ENCODE measurements at regions not wholly inside any gene's neighbourhood (a gene's known extent, or its start where the extent isn't known, plus 50 kb on each side); places are given as distances from the start of the nearest gene placed in this dataset.

GRCh38 chr18:27599202-27599829, 414.2 kb upstream of the CHST9 start:
- Mint-ChIP-seq H3K4me3 (ENCODE audit: unreplicated experiment) (no peak overlapping the region), H3K9me3 (ENCODE audit: unreplicated experiment) (no peaks in the 10 kb centered on the region), H3K4me1 (ENCODE audit: insufficient read depth, unreplicated experiment) (peaks cover under 1% of the 10 kb centered on the region), H3K27ac (ENCODE audit: low read depth, unreplicated experiment) (no peak overlapping the region), H3K27me3 (ENCODE audit: insufficient read depth, unreplicated experiment) (peaks cover 3% of the 10 kb centered on the region), H3K36me3 (ENCODE audit: insufficient read depth, unreplicated experiment) (peaks cover under 1% of the 10 kb centered on the region)
- POLR2A ChIA-PET, result interaction anchor here (1.0 kb wide), 1 partner anchor 235 kb away, joined by 5 read pairs; no protein-coding TSS in a partner anchor
- peak; percentile 81 for TF ChIP-seq CTCF (IDR thresholded peaks at IDR 0.05; ENCODE audit: unreplicated experiment)
- BruUV-seq (replicated peaks), result no TSS peak
- CTCF ChIA-PET, result interaction anchor here (0.6 to 5.3 kb wide), 33 partner anchors 11 to 1083 kb away, joined by 3 to 75 read pairs (median 4); no protein-coding TSS in a partner anchor
- peak; percentile 65 for DNase-seq (ENCODE audit: unreplicated experiment)
- intact Hi-C loops (cut with micrococcal nuclease), result loop anchor here (1.0 kb wide), 2 partner anchors 235 to 581 kb away; no protein-coding TSS in a partner anchor

- CTCF ChIA-PET, result interaction anchor here (0.6 to 4.8 kb wide), 5 partner anchors 10 to 579 kb away, joined by 3 to 34 read pairs (median 5); no protein-coding TSS in a partner anchor
Observed at GRCh38 chr18:27595113-27595838, 410.2 kb upstream of the CHST9 start.

GRCh38 chr18:27585602-27586173, 400.6 kb upstream of the CHST9 start:
- Mint-ChIP-seq H3K9me3 (ENCODE audit: unreplicated experiment) (peaks cover 8% of the 10 kb centered on the region), H3K27ac (ENCODE audit: low read depth, unreplicated experiment) (no peak overlapping the region), H3K36me3 (ENCODE audit: insufficient read depth, unreplicated experiment) (no peaks in the 10 kb centered on the region), H3K27me3 (ENCODE audit: insufficient read depth, unreplicated experiment) (no peaks in the 10 kb centered on the region), H3K4me1 (ENCODE audit: insufficient read depth, unreplicated experiment) (peaks cover 6% of the 10 kb centered on the region), H3K4me3 (ENCODE audit: unreplicated experiment) (no peak overlapping the region)
- TF ChIP-seq CTCF (IDR thresholded peaks at IDR 0.05; ENCODE audit: unreplicated experiment), result no peak
- intact Hi-C loops (cut with micrococcal nuclease), result no loop called here
- DNase-seq (ENCODE audit: unreplicated experiment), result no peak
- ChIA-PET CTCF (interaction anchor here (0.6 to 2.0 kb wide), 12 partner anchors 11 to 772 kb away, joined by 3 to 8 read pairs (median 3); no protein-coding TSS in a partner anchor), POLR2A (no interaction called here)
- no TSS peak for BruUV-seq (replicated peaks)

More at GRCh38 chr18:27595113-27595838, 410.2 kb upstream of the CHST9 start:
- TF ChIP-seq CTCF (IDR thresholded peaks at IDR 0.05; ENCODE audit: unreplicated experiment), result no peak
- no TSS peak for BruUV-seq (replicated peaks)
- H3K9me3 Mint-ChIP-seq (ENCODE audit: unreplicated experiment), result no peaks in the 10 kb centered on the region
- H3K27me3 Mint-ChIP-seq (ENCODE audit: insufficient read depth, unreplicated experiment), result peaks cover 12% of the 10 kb centered on the region
- no peak for DNase-seq (ENCODE audit: unreplicated experiment)
- POLR2A ChIA-PET, result interaction anchor here (0.6 to 0.7 kb wide), 2 partner anchors 565 to 780 kb away, joined by 3 read pairs; no protein-coding TSS in a partner anchor
- no peak overlapping the region for H3K4me3 Mint-ChIP-seq (ENCODE audit: unreplicated experiment)
- intact Hi-C loops (cut with micrococcal nuclease), result no loop called here
- H3K27ac Mint-ChIP-seq (ENCODE audit: low read depth, unreplicated experiment), result no peak overlapping the region
- H3K36me3 Mint-ChIP-seq (ENCODE audit: insufficient read depth, unreplicated experiment), result peaks cover 6% of the 10 kb centered on the region
- no peaks in the 10 kb centered on the region for H3K4me1 Mint-ChIP-seq (ENCODE audit: insufficient read depth, unreplicated experiment)

- intact Hi-C loops (cut with micrococcal nuclease), result no loop called here
- no peak overlapping the region for H3K27ac Mint-ChIP-seq (ENCODE audit: low read depth, unreplicated experiment)
- H3K36me3 Mint-ChIP-seq (ENCODE audit: insufficient read depth, unreplicated experiment), result no peaks in the 10 kb centered on the region
- peaks cover 6% of the 10 kb centered on the region for H3K4me1 Mint-ChIP-seq (ENCODE audit: insufficient read depth, unreplicated experiment)
- H3K4me3 Mint-ChIP-seq (ENCODE audit: unreplicated experiment), result no peak overlapping the region
- ChIA-PET POLR2A (no interaction called here), CTCF (no interaction called here)
- no peaks in the 10 kb centered on the region for H3K27me3 Mint-ChIP-seq (ENCODE audit: insufficient read depth, unreplicated experiment)
- peaks cover 8% of the 10 kb centered on the region for H3K9me3 Mint-ChIP-seq (ENCODE audit: unreplicated experiment)
- no peak for TF ChIP-seq CTCF (IDR thresholded peaks at IDR 0.05; ENCODE audit: unreplicated experiment)
- DNase-seq (ENCODE audit: unreplicated experiment), result no peak
- no TSS peak for BruUV-seq (replicated peaks)
Observed at GRCh38 chr18:27583466-27583865, 398.4 kb upstream of the CHST9 start.

Measured in MCF 10A (cell line).